SK-N-MC (cell line): ENCODE measurements at regions not wholly inside any gene's neighbourhood (a gene's known extent, or its start where the extent isn't known, plus 50 kb on each side); places are given as distances from the start of the nearest gene placed in this dataset.

Experiments
- FOXP2 ChIP-seq: optimal IDR thresholded peaks from 2 replicates; pipeline ENCODE3; 2011; ENCODE audit warnings: mild to moderate bottlenecking, moderate library complexity; ENCODE audit not compliant: insufficient read depth; ENCODE audit errors: extremely low read length, control extremely low read depth
- POLR2AphosphoS5 ChIP-seq: IDR thresholded peaks from 2 replicates; pipeline ENCODE4 v1.6.1; 2012; ENCODE audit warnings: mild to moderate bottlenecking, low read depth, low read length, borderline replicate concordance

GRCh38 chr17:31698751-31699150 lies 160.3 kb downstream of the COPRS start:
- TF ChIP-seq POLR2AphosphoS5 (no peak), FOXP2 (no peak)
